GM21576 (cell line): ENCODE measurements at regions not wholly inside any gene's neighbourhood (a gene's known extent, or its start where the extent isn't known, plus 50 kb on each side); places are given as distances from the start of the nearest gene placed in this dataset.

Experiments used
- ATAC-seq: cut with Tn5 transposase; IDR thresholded peaks from one replicate; pipeline ENCODE4 v1.9.1; 2021; ENCODE audit warnings: mild to moderate bottlenecking, moderate library complexity; ENCODE audit not compliant: unreplicated experiment

DNA sequence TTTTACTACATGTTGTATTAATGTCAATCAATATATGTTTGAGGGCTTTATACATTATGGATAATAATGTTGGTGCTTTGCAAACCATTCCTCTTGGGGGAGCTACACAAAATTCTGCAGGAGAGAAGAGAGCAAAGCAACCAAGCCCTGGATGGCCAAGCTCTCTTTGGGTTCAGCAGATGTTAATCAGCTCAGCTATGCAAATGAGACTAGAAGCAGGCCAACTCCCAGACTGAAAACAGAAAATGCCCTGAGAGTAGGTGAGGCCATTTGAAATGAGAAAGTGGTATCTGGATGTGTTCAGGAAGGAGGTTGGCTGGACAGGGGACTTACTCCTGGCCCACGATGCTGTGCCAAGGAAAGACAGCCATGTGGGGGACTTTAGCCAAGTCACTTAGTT lies 387.0 kb downstream of the BCOR start:
- no peak for ATAC-seq

- ATAC-seq, result no peak
Observed at GRCh38 chrX:39714471-39714870, 383.3 kb downstream of the BCOR start.

DNA sequence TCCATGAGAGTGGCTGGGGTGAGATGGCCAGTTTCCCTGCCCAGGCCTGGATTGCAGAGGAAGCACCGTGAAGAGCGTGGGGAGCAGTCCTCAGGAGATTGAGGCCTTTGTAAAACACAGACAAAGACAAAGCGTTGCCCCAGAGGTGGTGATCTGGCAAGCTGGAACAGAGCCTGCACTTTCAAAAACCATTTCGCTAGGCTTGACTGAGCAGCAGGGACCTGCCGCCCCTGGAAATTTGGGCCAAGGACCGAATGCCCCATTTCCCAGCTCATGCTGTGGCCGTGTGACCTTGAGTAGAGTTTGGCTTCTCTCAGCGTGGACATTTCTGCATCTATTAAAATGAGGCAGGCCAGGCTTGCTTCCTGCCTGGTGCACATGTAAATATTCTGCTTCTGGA lies 381.4 kb downstream of the BCOR start:
- no peak for ATAC-seq

DNA sequence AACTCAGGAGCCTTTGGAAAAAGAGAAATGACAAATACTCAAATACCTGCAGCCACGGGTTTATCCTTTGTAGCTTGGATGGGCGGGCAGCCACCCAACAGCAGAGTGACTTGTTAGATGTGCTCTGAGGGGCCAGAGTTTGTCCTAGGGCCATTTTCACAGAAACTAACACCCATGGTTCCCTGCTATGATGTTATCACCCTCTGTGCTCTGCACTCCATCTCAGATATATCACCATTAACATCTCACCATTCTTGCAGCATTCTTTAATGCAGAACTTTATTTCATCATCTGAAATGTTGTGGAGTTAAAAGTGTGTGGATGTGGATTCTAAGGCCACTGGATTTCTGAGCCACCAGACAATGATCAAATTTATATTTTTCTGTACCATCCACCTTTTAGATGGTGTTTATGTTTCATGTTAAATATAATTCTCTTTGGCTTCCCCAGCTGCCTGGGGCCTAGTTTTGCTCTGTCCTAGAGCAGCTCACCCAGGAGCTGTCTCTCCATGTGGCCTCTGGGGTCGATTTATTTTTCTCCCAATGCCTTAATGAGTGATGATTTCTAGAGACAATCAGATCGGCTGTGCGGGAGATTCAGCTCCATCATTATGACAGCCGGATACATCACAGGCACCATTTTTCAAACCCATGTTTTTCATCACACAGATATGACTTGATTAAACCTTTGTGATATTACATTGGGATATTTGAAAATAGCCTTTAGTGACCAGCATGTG lies 380.8 kb downstream of the BCOR start:
- ATAC-seq, result no peak

GRCh38 chrX:39718981-39719380 lies 378.8 kb downstream of the BCOR start:
- ATAC-seq, result no peak

GRCh38 chrX:39720945-39721344 lies 376.8 kb downstream of the BCOR start:
- ATAC-seq, result no peak

- no peak for ATAC-seq
Observed at GRCh38 chrX:39721566-39722279, 376.0 kb downstream of the BCOR start.

- no peak for ATAC-seq
Observed at GRCh38 chrX:39724544-39724943, 373.2 kb downstream of the BCOR start.

GRCh38 chrX:39725114-39725513 lies 372.6 kb downstream of the BCOR start:
- ATAC-seq, result no peak

DNA sequence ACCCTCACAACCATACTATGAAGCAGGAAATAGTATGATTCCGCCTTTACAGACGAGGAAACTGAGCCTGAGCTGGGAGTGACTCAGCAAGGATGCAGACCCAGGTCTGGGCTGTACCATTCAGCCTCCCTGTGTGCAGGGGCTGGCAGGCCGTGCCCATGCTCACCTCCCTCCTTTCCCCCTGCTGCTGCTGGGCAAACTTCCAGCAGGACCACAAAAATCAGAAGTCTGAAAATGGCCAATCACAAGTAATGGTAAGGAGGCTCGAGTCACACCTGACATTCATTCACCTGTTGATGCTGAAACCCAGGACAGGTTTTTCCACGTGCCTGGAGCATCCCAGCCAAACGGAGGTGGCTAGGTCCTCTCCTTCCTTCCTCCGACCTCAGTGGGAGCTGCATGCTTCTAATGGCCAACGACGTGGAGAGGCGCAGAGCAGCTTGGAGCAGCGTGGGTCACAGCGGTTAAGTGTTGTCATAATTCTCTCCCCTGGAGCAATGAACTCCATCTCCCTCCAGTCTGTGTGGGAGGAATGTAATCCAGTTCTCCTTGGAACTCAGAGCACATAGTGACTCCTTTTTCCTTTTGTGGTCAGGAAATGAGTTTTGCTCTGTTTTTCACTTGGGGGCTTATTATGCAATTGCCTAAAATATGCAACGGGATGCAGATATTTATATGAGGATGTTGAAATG lies 371.7 kb downstream of the BCOR start:
- ATAC-seq, result no peak

- no peak for ATAC-seq
Observed at GRCh38 chrX:39726771-39727170, 371.0 kb downstream of the BCOR start.

GRCh38 chrX:39728025-39728424 lies 369.7 kb downstream of the BCOR start:
- ATAC-seq, result no peak

GRCh38 chrX:39728852-39729598 lies 368.7 kb downstream of the BCOR start:
- ATAC-seq, result no peak

GRCh38 chrX:39729981-39730661 lies 367.6 kb downstream of the BCOR start:
- no peak for ATAC-seq

- ATAC-seq, result no peak
Observed at GRCh38 chrX:39730662-39731329, 367.0 kb downstream of the BCOR start.

GRCh38 chrX:39731330-39731667 lies 366.5 kb downstream of the BCOR start:
- no peak for ATAC-seq

DNA sequence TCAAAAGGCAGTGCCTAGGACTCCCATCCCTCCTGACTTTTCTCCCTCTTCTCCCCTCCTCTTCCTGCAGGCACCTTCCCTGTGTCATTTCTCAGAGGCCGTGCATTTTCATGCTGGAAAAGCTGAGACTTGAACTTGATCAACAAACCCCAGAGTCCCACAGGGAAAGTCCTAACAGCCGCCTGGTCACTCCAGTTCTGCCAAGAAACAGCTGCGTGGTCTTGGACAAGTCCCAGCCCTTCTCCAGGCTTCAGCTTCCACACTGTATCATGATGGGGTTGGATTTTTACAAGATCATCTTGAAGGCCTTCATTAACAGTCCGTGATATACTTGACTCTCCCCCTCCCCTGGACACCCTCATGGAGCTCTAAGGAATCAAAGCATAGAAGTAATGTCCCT lies 366.0 kb downstream of the BCOR start:
- no peak for ATAC-seq

DNA sequence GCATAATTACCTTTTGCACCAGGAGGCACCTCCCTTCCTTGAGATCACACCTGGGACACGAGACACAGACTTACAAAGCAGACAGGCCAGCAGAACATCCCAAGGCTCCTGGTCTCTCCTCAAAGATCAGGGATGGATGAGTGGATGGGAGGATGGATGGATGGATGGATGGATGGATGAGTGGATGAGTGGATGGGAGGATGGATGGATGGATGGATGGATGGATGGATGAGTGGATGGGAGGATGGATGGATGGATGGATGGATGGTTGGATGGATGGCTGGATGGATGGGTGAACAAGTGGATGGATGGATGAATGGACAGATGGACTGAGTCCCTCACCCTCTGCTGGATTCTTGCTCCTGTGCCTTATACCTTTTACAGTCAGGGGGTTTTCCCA lies 364.0 kb downstream of the BCOR start:
- ATAC-seq, result no peak

GRCh38 chrX:39734174-39734776 lies 363.5 kb downstream of the BCOR start:
- no peak for ATAC-seq
